Left ventricle myocardium inferior (tissue), 1 donor: ENCODE measurements at regions not wholly inside any gene's neighbourhood (a gene's known extent, or its start where the extent isn't known, plus 50 kb on each side); places are given as distances from the start of the nearest gene placed in this dataset.

Source experiments
- DNase-seq: peaks from one replicate; pipeline ENCODE4 v3.0.0-alpha.2; 2020
- H3K27ac ChIP-seq: fragments of 200-600 bp; replicated peaks from 2 replicates; pipeline ENCODE4 v1.8.0; 2021
- H3K27me3 ChIP-seq: fragments of 200-600 bp; 2 replicates; pipeline ENCODE4 v1.8.0; 2021; ENCODE audit warnings: low read depth
- H3K36me3 ChIP-seq: fragments of 200-600 bp; 2 replicates; pipeline ENCODE4 v1.8.0; 2021
- H3K4me1 ChIP-seq: fragments of 200-600 bp; 2 replicates; pipeline ENCODE4 v1.8.0; 2021
- H3K4me3 ChIP-seq: fragments of 200-600 bp; 2 replicates; pipeline ENCODE4 v1.8.0; 2021; ENCODE audit warnings: mild to moderate bottlenecking, moderate library complexity
- H3K9me3 ChIP-seq: fragments of 200-600 bp; replicated peaks from 2 replicates; pipeline ENCODE4 v1.8.0; 2021
- CTCF ChIP-seq: fragments of 200-600 bp; IDR thresholded peaks from 2 replicates; pipeline ENCODE4 v1.8.0; 2021; ENCODE audit warnings: antibody characterized with exemption, mild to moderate bottlenecking, borderline replicate concordance
- intact Hi-C: fragments of 100-400 bp; cut with micrococcal nuclease; formaldehyde crosslinking; loops from one replicate; pipeline ENCODE4 v1.11.0; 2022
- donor health status: DM: no; HTN: yes; CAD: no; lungs with severe emphysema.

- intact Hi-C loops, result no loop called here
- Histone ChIP-seq H3K4me3 (no peak overlapping the region), H3K36me3 (no peaks in the 10 kb centered on the region), H3K27me3 (no peaks in the 10 kb centered on the region), H3K9me3 (peaks cover 3% of the 10 kb centered on the region), H3K4me1 (peaks cover 39% of the 10 kb centered on the region), H3K27ac (peak overlapping the region; percentile 50)
- no peak for TF ChIP-seq CTCF
- no peak for DNase-seq
Observed at GRCh38 chr10:43939939-43940820, 291.5 kb upstream of the ZNF32 start.

DNA sequence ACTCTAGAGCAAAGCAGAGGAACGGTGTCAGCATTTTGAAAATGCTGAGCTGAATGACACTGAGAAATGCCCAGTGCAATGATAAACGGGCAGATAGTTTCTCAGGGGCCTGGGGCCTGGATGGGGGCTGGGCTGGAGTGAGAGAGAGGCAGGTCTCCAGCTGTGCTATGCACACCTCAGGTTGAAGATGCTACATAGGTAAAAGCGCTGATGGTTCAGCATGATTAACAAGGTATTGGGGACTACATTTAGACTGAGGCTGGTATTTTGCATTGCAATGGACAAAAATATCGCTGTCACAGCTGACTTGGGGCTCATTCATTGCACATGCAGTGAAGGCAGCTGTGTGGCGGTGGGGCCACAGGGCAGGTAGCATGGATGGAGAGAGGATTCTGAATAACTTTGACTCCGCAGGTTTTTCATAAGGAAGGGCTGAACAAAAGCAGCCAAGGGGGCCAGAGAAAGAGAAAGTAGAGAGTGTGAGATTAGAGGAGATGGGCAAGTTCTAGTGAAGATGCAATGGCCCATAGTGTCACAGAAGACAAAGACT, 290.8 kb upstream of the ZNF32 start:
- peaks cover 38% of the 10 kb centered on the region for H3K4me1 ChIP-seq
- intact Hi-C loops, result no loop called here
- H3K27me3 ChIP-seq, result no peaks in the 10 kb centered on the region
- H3K27ac ChIP-seq, result peak overlapping the region; percentile 50
- H3K4me3 ChIP-seq, result no peak overlapping the region
- no peaks in the 10 kb centered on the region for H3K36me3 ChIP-seq
- H3K9me3 ChIP-seq, result peaks cover 10% of the 10 kb centered on the region
- no peak for TF ChIP-seq CTCF
- DNase-seq, result no peak

DNA sequence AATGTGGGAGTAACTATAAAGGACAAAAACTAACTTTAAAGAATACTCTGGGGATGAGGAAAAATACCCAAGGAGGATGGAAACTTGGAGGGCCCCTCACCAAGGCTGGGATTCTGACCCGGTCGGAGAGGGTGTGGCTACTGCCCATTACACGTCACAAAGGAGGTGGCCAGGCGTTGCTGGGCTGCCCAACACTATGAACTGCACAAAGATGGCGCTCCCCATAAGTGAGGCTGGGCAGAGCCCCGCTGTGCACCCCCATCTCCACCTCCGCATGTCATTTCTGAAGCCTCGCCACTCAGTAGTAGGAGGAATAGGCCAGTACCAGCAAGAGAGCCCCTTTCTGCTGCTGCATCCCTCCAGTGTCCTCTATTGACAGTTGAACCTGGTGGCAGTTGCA, 290.1 kb upstream of the ZNF32 start:
- no peak for TF ChIP-seq CTCF
- Histone ChIP-seq H3K9me3 (peaks cover 15% of the 10 kb centered on the region), H3K4me1 (peaks cover 38% of the 10 kb centered on the region), H3K36me3 (no peaks in the 10 kb centered on the region), H3K27ac (no peak overlapping the region), H3K27me3 (no peaks in the 10 kb centered on the region), H3K4me3 (no peak overlapping the region)
- DNase-seq, result no peak
- intact Hi-C loops, result no loop called here

DNA sequence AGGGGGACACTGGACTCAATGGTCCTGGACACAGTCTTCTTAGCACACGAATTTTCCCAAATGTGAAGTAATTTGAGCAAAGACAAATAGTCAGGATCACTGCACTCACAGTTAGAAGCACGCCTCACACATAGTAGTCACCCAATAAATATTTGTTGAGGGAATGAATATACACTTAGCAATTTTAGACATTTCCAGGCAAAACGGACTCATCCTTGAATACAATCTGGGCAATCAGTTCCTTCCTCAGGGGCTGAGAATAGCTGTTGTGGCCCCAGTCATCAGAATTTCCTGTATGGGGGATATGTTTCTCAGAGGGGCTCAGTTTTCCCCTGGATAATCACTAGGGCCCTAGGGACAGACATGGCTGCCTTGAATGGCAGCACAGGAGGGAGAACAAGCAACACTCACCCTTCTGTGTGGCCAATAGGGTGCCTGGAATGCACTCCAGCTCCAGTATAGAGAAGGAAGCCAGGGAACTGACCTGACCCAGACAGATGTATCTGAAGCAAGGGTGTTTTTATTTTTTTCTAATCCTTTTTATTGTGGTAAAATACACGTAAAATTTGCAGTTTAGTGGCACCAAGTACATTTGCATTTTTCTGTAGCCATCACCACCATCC, 282.7 kb upstream of the ZNF32 start:
- peaks cover 9% of the 10 kb centered on the region for H3K4me1 ChIP-seq
- H3K27ac ChIP-seq, result no peak overlapping the region
- H3K36me3 ChIP-seq, result no peaks in the 10 kb centered on the region
- intact Hi-C loops, result no loop called here
- no peak for DNase-seq
- TF ChIP-seq CTCF, result no peak
- peaks cover 15% of the 10 kb centered on the region for H3K9me3 ChIP-seq
- H3K4me3 ChIP-seq, result no peak overlapping the region
- no peaks in the 10 kb centered on the region for H3K27me3 ChIP-seq

DNA sequence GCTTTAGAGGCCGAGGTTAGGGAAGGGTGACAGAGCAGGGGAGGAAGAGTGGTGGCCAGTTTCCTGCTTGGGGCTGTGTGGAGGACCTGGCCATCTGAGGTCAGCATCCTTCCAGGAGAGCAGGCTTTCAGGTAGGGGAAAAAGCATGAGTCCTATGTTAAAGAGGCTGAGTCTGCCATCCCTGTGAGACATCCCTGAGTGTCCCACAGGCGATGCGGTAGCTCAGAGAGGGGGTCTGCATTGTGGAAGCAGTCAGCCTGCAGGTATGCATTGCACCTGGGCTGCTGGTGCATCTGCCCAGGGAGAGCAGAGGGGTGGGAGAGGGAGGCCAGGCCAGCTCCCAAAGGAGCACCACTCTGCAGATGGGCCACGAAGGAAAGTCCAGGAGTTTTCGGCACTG, 282.1 kb upstream of the ZNF32 start:
- DNase-seq, result no peak
- Histone ChIP-seq H3K4me3 (no peak overlapping the region), H3K9me3 (peaks cover 15% of the 10 kb centered on the region), H3K4me1 (peaks cover 9% of the 10 kb centered on the region), H3K27ac (no peak overlapping the region), H3K27me3 (no peaks in the 10 kb centered on the region), H3K36me3 (no peaks in the 10 kb centered on the region)
- no peak for TF ChIP-seq CTCF
- intact Hi-C loops, result no loop called here
